ENCODE measurements at regions not wholly inside any gene's neighbourhood (a gene's known extent, or its start where the extent isn't known, plus 50 kb on each side); places are given as distances from the start of the nearest gene placed in this dataset.

- DNase-seq (ENCODE audit: low spot score), result no peak
These were observed 244.1 kb downstream of the MREG start for GRCh38 chr2:215769246-215769645.

- no peak for DNase-seq (ENCODE audit: low spot score)
These were observed 245.7 kb downstream of the MREG start for GRCh38 chr2:215767625-215768024.

- DNase-seq (ENCODE audit: low spot score), result no peak
These were observed 247.5 kb downstream of the MREG start for GRCh38 chr2:215765729-215766360.

- no peak for DNase-seq (ENCODE audit: low spot score)
These were observed 248.8 kb downstream of the MREG start for GRCh38 chr2:215764441-215765048.

GRCh38 chr2:215760557-215760956 is 252.8 kb downstream of the MREG start:
- DNase-seq (ENCODE audit: low spot score), result no peak

GRCh38 chr2:215760091-215760490 is 253.3 kb downstream of the MREG start:
- DNase-seq (ENCODE audit: low spot score), result no peak

GRCh38 chr2:215758691-215759090 is 254.7 kb downstream of the MREG start:
- no peak for DNase-seq (ENCODE audit: low spot score)

GRCh38 chr2:215756346-215756730 is 257.0 kb downstream of the MREG start:
- no peak for DNase-seq (ENCODE audit: low spot score)

GRCh38 chr2:215755641-215756345 is 257.6 kb downstream of the MREG start:
- no peak for DNase-seq (ENCODE audit: low spot score)

GRCh38 chr2:215754546-215754945 is 258.8 kb downstream of the MREG start:
- no peak for DNase-seq (ENCODE audit: low spot score)

GRCh38 chr2:215753808-215754207 is 259.5 kb downstream of the MREG start:
- no peak for DNase-seq (ENCODE audit: low spot score)

- no peak for DNase-seq (ENCODE audit: low spot score)
These were observed 260.4 kb downstream of the MREG start for GRCh38 chr2:215752991-215753390.

GRCh38 chr2:215752436-215752835 is 260.9 kb downstream of the MREG start:
- no peak for DNase-seq (ENCODE audit: low spot score)

- DNase-seq (ENCODE audit: low spot score), result no peak
These were observed 261.5 kb downstream of the MREG start for GRCh38 chr2:215751911-215752272.

- no peak for DNase-seq (ENCODE audit: low spot score)
These were observed 262.0 kb downstream of the MREG start for GRCh38 chr2:215751200-215751910.

GRCh38 chr2:215750763-215751162 is 262.6 kb downstream of the MREG start:
- DNase-seq (ENCODE audit: low spot score), result no peak

- no peak for DNase-seq (ENCODE audit: low spot score)
These were observed 264.0 kb downstream of the MREG start for GRCh38 chr2:215749092-215749957.

- no peak for DNase-seq (ENCODE audit: low spot score)
These were observed 264.9 kb downstream of the MREG start for GRCh38 chr2:215748446-215748845.

- no peak for DNase-seq (ENCODE audit: low spot score)
These were observed 266.3 kb downstream of the MREG start for GRCh38 chr2:215746887-215747615.

GRCh38 chr2:215746226-215746886 is 267.0 kb downstream of the MREG start:
- DNase-seq (ENCODE audit: low spot score), result no peak

- no peak for DNase-seq (ENCODE audit: low spot score)
These were observed 268.0 kb downstream of the MREG start for GRCh38 chr2:215745331-215745730.
